Fibroblast of lung (primary cell): ENCODE measurements at regions not wholly inside any gene's neighbourhood (a gene's known extent, or its start where the extent isn't known, plus 50 kb on each side); places are given as distances from the start of the nearest gene placed in this dataset.

Experiments used
- DNase-seq, 2 donors: peaks; one replicate each; pipeline versions ENCODE4 v3.0.0 to v3.0.0-alpha.2; 2010; ENCODE audit warnings: low read depth in 2 of 2
- H2AFZ ChIP-seq: 2 replicates; pipeline ENCODE4 v1.5.1; 2012; ENCODE audit warnings: low read length, control low read depth, inconsistent platforms
- H3K27ac ChIP-seq: 2 replicates; pipeline ENCODE4 v1.5.1; 2011; ENCODE audit warnings: low read length, control low read depth; ENCODE audit not compliant: insufficient read depth
- H3K27me3 ChIP-seq: 2 replicates; pipeline ENCODE4 v1.5.1; 2011; ENCODE audit warnings: mild to moderate bottlenecking, low read length; ENCODE audit not compliant: control insufficient read depth, insufficient read depth
- H3K36me3 ChIP-seq: 2 replicates; pipeline ENCODE4 v1.5.1; 2011; ENCODE audit warnings: low read length; ENCODE audit not compliant: control insufficient read depth, insufficient read depth
- H3K4me1 ChIP-seq: 2 replicates; pipeline ENCODE4 v1.5.1; 2011; ENCODE audit warnings: low read length; ENCODE audit not compliant: control insufficient read depth, insufficient read depth; ENCODE audit errors: extremely low read depth
- H3K4me2 ChIP-seq: 2 replicates; pipeline ENCODE4 v1.5.1; 2011; ENCODE audit warnings: low read length, control low read depth; ENCODE audit not compliant: insufficient read depth; ENCODE audit errors: extremely low read depth
- H3K4me3 ChIP-seq, 4 experiments: fragments of 200-600 bp in 1 of 4; sonication (generic) in 1 of 4; replicated peaks in 1 of 4; 2 replicates each; pipeline ENCODE4 v1.5.1; 2011 to 2016; ENCODE audit warnings: low read length in 4 of 4, low read depth in 3 of 4, mild to moderate bottlenecking in 3 of 4, control low read depth in 2 of 4, inconsistent platforms in 1 of 4, mixed read lengths in 1 of 4; ENCODE audit not compliant: insufficient read depth in 1 of 4; ENCODE audit errors: control extremely low read depth in 1 of 4
- H3K79me2 ChIP-seq: 2 replicates; pipeline ENCODE4 v1.5.1; 2012; ENCODE audit warnings: mild to moderate bottlenecking, low read length, inconsistent platforms; ENCODE audit not compliant: control insufficient read depth, insufficient read depth
- H3K9ac ChIP-seq: 2 replicates; pipeline ENCODE4 v1.5.1; 2011; ENCODE audit warnings: mild to moderate bottlenecking, low read length, control low read depth; ENCODE audit not compliant: insufficient read depth
- H3K9me3 ChIP-seq: 2 replicates; pipeline ENCODE4 v1.5.1; 2012; ENCODE audit warnings: low read depth, low read length; ENCODE audit not compliant: control insufficient read depth, insufficient read depth
- H4K20me1 ChIP-seq: 2 replicates; pipeline ENCODE4 v1.5.1; 2011; ENCODE audit warnings: low read length; ENCODE audit not compliant: control insufficient read depth, insufficient read depth; ENCODE audit errors: extremely low read depth
- EZH2 ChIP-seq: IDR thresholded peaks from 2 replicates; pipeline ENCODE4 v1.5.1; 2012; ENCODE audit warnings: low read length, control low read depth, mild to moderate bottlenecking; ENCODE audit errors: missing control alignments
- TF ChIP-seq, protein P1 (sequence below), 2 donors: IDR thresholded peaks in 1 of 2; conservative IDR thresholded peaks in 1 of 2; 1 replicate in 1 of 2; 2 replicates in 1 of 2; pipeline ENCODE4 v1.5.1; 2011 to 2012; ENCODE audit warnings: low read length in 2 of 2, control low read depth in 1 of 2, inconsistent platforms in 1 of 2, low read depth in 1 of 2, mild to moderate bottlenecking in 1 of 2

DNA sequence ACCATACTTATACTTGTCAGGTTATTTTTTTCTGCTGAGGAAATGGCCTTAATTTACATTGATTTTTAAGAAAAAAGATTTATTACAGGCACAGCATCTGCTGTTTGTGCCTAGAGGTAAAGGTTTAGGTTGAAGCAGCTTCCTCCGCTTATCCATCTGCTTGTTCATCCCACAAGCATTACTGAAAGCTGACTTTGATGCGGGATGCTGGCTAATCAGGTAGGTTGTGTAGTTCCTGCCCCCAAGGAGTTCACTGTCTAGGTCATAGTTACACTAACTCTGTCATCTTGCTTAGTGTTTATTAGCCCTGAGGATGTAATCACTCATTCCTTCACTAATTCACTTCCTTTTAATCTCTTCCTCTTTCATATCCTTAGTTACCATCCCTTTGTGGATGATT is 377.7 kb upstream of the KAZN start:
- TF ChIP-seq EZH2, result no peak
- TF ChIP-seq, protein P1, sequence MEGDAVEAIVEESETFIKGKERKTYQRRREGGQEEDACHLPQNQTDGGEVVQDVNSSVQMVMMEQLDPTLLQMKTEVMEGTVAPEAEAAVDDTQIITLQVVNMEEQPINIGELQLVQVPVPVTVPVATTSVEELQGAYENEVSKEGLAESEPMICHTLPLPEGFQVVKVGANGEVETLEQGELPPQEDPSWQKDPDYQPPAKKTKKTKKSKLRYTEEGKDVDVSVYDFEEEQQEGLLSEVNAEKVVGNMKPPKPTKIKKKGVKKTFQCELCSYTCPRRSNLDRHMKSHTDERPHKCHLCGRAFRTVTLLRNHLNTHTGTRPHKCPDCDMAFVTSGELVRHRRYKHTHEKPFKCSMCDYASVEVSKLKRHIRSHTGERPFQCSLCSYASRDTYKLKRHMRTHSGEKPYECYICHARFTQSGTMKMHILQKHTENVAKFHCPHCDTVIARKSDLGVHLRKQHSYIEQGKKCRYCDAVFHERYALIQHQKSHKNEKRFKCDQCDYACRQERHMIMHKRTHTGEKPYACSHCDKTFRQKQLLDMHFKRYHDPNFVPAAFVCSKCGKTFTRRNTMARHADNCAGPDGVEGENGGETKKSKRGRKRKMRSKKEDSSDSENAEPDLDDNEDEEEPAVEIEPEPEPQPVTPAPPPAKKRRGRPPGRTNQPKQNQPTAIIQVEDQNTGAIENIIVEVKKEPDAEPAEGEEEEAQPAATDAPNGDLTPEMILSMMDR (conservative IDR thresholded peaks at IDR 0.05 in 1 of 2, IDR thresholded peaks at IDR 0.05 in 1 of 2; ENCODE audit: low read depth in 1 of 2, low read length in 2 of 2), result no peak
- Histone ChIP-seq H3K9me3 (no peaks in the 10 kb centered on the region), H3K4me1 (no peaks in the 10 kb centered on the region), H3K9ac (no peak overlapping the region), H3K27me3 (no peaks in the 10 kb centered on the region), H3K4me3 (no peak overlapping the region), H3K4me2 (no peak overlapping the region), H3K79me2 (no peaks in the 10 kb centered on the region), H4K20me1 (no peaks in the 10 kb centered on the region), H2AFZ (no peak overlapping the region), H3K36me3 (no peaks in the 10 kb centered on the region), H3K27ac (no peak overlapping the region)
- no peak for DNase-seq

DNA sequence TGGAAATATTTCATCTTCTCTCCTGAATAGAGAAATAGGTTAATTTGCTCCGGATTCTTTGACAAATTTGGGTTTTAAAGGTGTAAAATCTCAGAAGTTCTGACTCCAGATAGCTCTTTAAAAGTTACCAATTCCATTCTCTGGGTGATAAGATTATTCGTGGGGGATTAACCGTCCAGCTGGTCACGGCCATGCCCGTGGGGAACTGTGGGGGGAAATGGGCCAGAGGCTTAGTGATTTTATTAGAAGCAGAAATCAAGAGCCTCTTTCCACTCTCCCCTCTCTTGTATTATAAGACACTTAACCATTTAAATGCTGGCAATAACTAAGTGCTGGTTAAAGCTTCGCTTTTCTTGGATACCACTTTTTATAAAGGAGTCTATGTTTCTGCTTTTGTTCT is 376.4 kb upstream of the KAZN start:
- Histone ChIP-seq H3K79me2 (no peaks in the 10 kb centered on the region), H3K9me3 (no peaks in the 10 kb centered on the region), H3K4me3 (no peak overlapping the region), H2AFZ (no peak overlapping the region), H3K36me3 (no peaks in the 10 kb centered on the region), H4K20me1 (no peaks in the 10 kb centered on the region), H3K27ac (no peak overlapping the region), H3K4me1 (no peaks in the 10 kb centered on the region), H3K27me3 (no peaks in the 10 kb centered on the region), H3K4me2 (no peak overlapping the region), H3K9ac (no peak overlapping the region)
- DNase-seq, result no peak
- TF ChIP-seq, protein P1 (conservative IDR thresholded peaks at IDR 0.05 in 1 of 2, IDR thresholded peaks at IDR 0.05 in 1 of 2; ENCODE audit: low read depth in 1 of 2, low read length in 2 of 2), result no peak
- no peak for TF ChIP-seq EZH2

DNA sequence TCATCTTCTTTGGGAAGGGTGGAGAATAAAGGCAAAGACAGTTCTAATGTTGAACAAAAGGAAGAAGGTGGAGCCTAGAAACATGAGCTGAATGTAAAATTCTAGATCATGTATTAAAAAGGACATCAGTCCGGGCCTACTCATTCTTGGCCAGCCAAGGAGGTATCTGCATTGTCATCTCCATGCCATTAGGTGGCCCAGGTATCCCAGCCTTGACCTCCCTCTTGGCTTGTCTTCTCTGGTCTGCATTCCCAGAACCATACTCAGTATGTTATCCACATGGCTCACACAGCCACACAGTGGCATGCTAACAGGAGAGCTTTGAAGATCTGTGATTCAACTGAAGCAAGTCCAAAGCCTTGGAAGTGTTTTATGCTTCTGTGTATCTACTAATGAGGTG is 369.8 kb upstream of the KAZN start:
- TF ChIP-seq, protein P1 (conservative IDR thresholded peaks at IDR 0.05 in 1 of 2, IDR thresholded peaks at IDR 0.05 in 1 of 2; ENCODE audit: low read depth in 1 of 2, low read length in 2 of 2), result no peak
- no peak for TF ChIP-seq EZH2
- Histone ChIP-seq H4K20me1 (no peaks in the 10 kb centered on the region), H3K27me3 (no peaks in the 10 kb centered on the region), H3K4me2 (no peak overlapping the region), H3K36me3 (no peaks in the 10 kb centered on the region), H3K79me2 (no peaks in the 10 kb centered on the region), H3K9ac (no peak overlapping the region), H3K9me3 (no peaks in the 10 kb centered on the region), H3K4me1 (no peaks in the 10 kb centered on the region), H3K27ac (no peak overlapping the region), H3K4me3 (no peak overlapping the region), H2AFZ (no peak overlapping the region)
- DNase-seq, result no peak
